Kidney (tissue), 13 donors: ENCODE measurements at regions not wholly inside any gene's neighbourhood (a gene's known extent, or its start where the extent isn't known, plus 50 kb on each side); places are given as distances from the start of the nearest gene placed in this dataset.

Source experiments
- DNase-seq, 5 donors: peaks; one replicate each; pipeline ENCODE4 v3.0.0-alpha.2; 2013 to 2020
- FAIRE-seq: peaks from 2 replicates; lab custom pipeline; 2012; peaks lifted over from hg19 to GRCh38; lab: Jason Lieb, UNC
- H3K27ac ChIP-seq, 2 donors: one replicate each; pipeline ENCODE4 v1.7.0; 2013; ENCODE audit warnings: low read depth in 2 of 2, low read length in 2 of 2, inconsistent platforms in 1 of 2
- H3K27me3 ChIP-seq: one replicate; pipeline ENCODE4 v1.7.1; 2013; ENCODE audit warnings: low read length, inconsistent platforms; ENCODE audit not compliant: control insufficient read depth, insufficient read depth
- H3K36me3 ChIP-seq, 3 donors: one replicate each; pipeline versions ENCODE4 v1.7.0 to v1.7.1; 2013; ENCODE audit warnings: low read length in 3 of 3, control low read depth in 1 of 3, inconsistent platforms in 1 of 3; ENCODE audit not compliant: insufficient read depth in 3 of 3, control insufficient read depth in 2 of 3
- H3K4me1 ChIP-seq, 3 donors: one replicate each; pipeline versions ENCODE4 v1.7.0 to v1.7.1; 2013; ENCODE audit warnings: low read length in 3 of 3, inconsistent platforms in 1 of 3, low read depth in 1 of 3; ENCODE audit not compliant: control insufficient read depth in 2 of 3, insufficient read depth in 2 of 3
- H3K4me3 ChIP-seq, 3 donors: one replicate each; pipeline versions ENCODE4 v1.7.0 to v1.8.1; 2013; ENCODE audit warnings: low read length in 3 of 3, control low read depth in 1 of 3, inconsistent platforms in 1 of 3
- H3K9ac ChIP-seq, 3 donors: one replicate each; pipeline versions ENCODE4 v1.7.0 to v1.7.1; 2013; ENCODE audit warnings: low read length in 3 of 3, control low read depth in 1 of 3, inconsistent platforms in 1 of 3
- H3K9me3 ChIP-seq, 3 donors: one replicate each; pipeline versions ENCODE4 v1.7.0 to v1.7.1; 2013; ENCODE audit warnings: low read length in 3 of 3, control low read depth in 1 of 3, inconsistent platforms in 1 of 3; ENCODE audit not compliant: control insufficient read depth in 2 of 3, insufficient read depth in 1 of 3
- CTCF ChIP-seq: IDR thresholded peaks from 3 replicates; pipeline ENCODE4 v1.5.1; 2012; ENCODE audit warnings: mild to moderate bottlenecking, moderate library complexity, borderline replicate concordance; ENCODE audit not compliant: insufficient read depth; ENCODE audit errors: extremely low read depth
- intact Hi-C: fragments of 100-400 bp; cut with DNase I; formaldehyde crosslinking; loops from one replicate; pipeline ENCODE4 v1.11.1; 2022
- donor health status: control.
- donor health status: control.
- donor health status: control.
- donor health status: control.
- donor health status: control.
- donor health status: DM: yes; HTN: yes; CAD: no.
- donor health status: Normal renal cell carcinoma (clear cell type).

DNA sequence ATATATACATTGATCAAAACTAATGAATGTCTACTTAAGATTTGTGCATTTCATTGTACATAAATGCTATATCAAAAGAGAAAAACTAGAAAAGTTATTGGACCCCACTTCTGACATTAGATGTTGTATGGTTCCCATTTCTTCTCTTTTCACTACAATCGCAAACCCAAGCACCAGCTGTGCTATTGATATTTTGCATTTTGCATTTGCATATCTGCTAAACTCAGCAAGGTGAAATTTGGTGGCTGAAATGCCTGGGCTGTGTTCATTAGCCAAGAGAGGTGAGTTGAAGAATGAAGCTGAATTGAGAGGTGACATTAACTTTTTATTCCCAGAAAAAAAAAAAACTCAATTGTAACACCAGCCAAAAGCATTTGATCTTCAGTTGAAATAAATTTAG, 232.1 kb upstream of the TENT5A start:
- intact Hi-C loops: no loop called here
- H3K27ac ChIP-seq: no peak overlapping the region
- H3K36me3 ChIP-seq: no peaks in the 10 kb centered on the region
- TF ChIP-seq CTCF: no peak
- FAIRE-seq (no peak), DNase-seq (no peak)
- no peaks in the 10 kb centered on the region for H3K9me3 ChIP-seq
- H3K4me1 ChIP-seq: no peaks in the 10 kb centered on the region
- H3K4me3 ChIP-seq: no peak overlapping the region
- no peaks in the 10 kb centered on the region for H3K27me3 ChIP-seq
- H3K9ac ChIP-seq: no peak overlapping the region

- Histone ChIP-seq H3K9me3 (no peaks in the 10 kb centered on the region), H3K4me3 (no peak overlapping the region), H3K27me3 (no peaks in the 10 kb centered on the region), H3K9ac (no peak overlapping the region), H3K4me1 (no peaks in the 10 kb centered on the region), H3K36me3 (no peaks in the 10 kb centered on the region), H3K27ac (no peak overlapping the region)
- no peak for TF ChIP-seq CTCF
- FAIRE-seq (no peak), DNase-seq (no peak)
- intact Hi-C loops: no loop called here
Observed at GRCh38 chr6:81981812-81982211, 229.3 kb upstream of the TENT5A start.

DNA sequence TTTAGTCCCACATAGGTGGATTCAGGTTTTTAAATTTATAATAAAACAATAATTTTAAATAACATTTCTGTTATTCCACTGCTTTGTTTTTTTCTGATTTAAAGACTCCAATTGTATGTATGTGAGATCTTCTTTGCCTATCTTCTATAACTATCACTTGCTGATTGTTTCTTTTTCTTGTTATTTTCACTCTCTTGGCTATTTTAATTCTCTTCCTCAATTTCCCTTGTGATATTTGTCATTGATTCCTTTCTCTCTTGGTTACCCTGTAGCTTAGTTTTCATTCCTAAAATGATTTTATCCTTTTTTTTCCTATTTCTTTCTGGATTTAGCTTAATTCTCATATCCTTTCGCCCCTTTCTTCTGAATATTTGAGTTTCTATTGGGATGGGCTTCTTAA, 227.3 kb upstream of the TENT5A start:
- Histone ChIP-seq H3K9me3 (no peaks in the 10 kb centered on the region), H3K27me3 (no peaks in the 10 kb centered on the region), H3K4me3 (no peak overlapping the region), H3K4me1 (no peaks in the 10 kb centered on the region), H3K27ac (no peak overlapping the region), H3K36me3 (no peaks in the 10 kb centered on the region), H3K9ac (no peak overlapping the region)
- FAIRE-seq (no peak), DNase-seq (no peak)
- intact Hi-C loops: no loop called here
- TF ChIP-seq CTCF: no peak

DNA sequence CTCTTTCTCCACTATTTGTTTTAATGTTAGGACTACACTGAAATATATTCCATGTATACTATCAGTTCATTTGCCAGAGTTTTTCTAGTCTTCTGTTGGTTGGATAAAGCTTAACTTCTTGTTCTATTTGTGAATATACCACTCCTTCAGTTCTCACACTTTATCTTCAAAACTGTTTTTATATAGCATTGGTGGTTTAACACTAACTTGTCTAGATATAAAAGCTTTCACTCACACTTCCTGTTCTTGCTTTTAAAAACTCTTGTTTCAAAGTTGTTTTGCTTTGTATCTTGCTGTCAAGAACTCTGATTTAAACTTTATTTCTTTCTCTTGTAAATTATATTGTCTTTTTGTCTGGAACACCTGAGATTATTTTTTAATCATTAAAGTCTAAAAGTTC, 226.8 kb upstream of the TENT5A start:
- no peaks in the 10 kb centered on the region for H3K27me3 ChIP-seq
- no peak for TF ChIP-seq CTCF
- H3K9ac ChIP-seq: no peak overlapping the region
- no peak overlapping the region for H3K27ac ChIP-seq
- FAIRE-seq (no peak), DNase-seq (no peak)
- no peak overlapping the region for H3K4me3 ChIP-seq
- H3K4me1 ChIP-seq: no peaks in the 10 kb centered on the region
- intact Hi-C loops: no loop called here
- H3K36me3 ChIP-seq: no peaks in the 10 kb centered on the region
- H3K9me3 ChIP-seq: no peaks in the 10 kb centered on the region
